ENCODE measurements at regions not wholly inside any gene's neighbourhood (a gene's known extent, or its start where the extent isn't known, plus 50 kb on each side); places are given as distances from the start of the nearest gene placed in this dataset.

DNA sequence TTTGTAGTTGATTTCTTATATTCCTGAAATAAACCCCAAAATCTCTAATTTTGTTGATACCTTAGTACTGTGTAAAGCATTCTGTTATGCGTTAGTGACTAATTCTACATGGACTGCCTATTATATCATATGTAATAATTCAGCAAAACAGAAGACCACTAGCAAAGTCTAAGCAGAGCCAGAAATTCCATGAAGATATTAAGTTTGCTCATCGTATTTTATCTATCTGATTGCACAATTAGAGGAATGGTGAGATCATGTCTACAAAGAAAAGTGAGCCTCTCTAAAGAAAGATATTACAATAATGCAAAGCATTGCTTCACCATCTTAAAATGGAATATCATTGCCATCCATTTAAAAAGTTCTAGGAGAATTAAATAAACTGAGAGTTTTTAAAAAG, 374.6 kb upstream of the SLC7A11 start:
- peak; percentile 94 for DNase-seq (ENCODE audit: low read depth)

DNA sequence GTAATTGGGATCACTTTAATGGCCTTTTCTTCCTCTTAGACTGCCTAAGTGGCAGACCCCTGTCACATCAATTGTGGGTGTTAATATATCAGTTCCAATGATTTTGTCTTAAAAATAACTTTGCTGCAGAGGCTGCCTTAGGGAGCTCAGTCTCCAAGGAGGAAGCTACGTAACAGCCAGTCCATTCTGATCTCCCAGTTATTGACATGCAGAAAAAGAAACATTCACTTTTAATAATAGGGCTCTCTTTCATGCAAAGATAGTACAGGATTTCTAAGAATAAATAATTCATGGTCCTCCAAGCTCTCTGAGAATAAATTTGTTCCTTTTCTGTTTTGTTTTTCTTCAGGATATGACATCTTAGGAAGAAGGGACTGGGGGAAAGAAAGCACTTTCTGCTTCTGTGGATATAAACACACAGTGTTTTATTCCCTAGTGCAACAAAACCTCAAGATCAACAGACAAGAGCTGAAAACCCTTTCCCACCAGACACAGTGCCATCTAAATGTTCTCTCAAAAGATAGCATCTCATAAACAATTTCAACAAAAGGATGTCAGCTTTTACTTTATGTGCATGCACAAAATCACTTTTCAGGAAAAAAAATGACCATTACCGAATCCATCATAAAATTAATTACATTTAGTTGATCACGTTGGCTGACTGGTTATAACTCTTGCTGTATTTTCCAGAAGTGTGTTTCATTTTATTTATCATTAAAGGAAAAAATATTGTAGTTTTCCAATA, 372.4 kb upstream of the SLC7A11 start:
- no peak for DNase-seq (ENCODE audit: low read depth)

- DNase-seq (ENCODE audit: low read depth): no peak
These were observed 370.3 kb upstream of the SLC7A11 start for GRCh38 chr4:138612428-138612827.

- DNase-seq (ENCODE audit: low read depth): peak; percentile 9
These were observed 369.6 kb upstream of the SLC7A11 start for GRCh38 chr4:138611721-138612120.

DNA sequence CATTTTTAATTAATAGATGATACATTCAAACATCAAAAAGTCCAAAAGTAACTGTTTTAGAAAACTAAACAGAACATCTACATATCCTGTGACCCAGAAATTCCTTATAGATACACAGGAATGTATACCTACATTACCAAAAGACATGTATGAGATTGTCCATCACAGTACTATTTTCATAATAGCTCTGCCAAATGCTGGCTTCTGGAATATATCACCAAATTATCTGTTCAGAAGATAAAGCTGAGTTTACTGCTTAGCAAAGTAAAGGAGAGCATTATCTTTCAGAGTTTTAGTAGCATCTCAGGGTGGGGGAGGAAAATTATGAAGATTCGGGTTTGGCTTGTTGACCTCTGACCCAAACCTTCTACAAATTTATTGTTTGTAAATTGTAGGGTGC, 368.9 kb upstream of the SLC7A11 start:
- DNase-seq (ENCODE audit: low read depth): no peak

DNA sequence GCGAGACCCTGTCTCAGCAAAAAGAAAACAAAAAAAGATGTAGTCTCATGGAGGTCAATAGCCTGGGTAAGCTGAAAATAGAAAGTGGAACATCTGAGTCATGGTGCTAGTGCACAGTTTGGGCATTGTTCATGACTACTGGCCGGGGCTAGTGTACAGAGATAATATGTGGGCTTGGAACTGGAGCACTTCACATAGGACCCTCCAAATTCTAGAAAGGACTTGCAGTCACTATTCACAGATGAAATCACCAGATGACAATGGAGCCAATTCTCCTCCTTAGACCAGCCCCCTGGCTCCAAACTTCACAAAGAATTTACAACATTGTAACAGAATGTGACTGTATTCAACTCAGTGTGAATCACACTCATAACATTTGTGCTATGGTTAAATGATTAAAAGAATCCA, 367.8 kb upstream of the SLC7A11 start:
- DNase-seq (ENCODE audit: low read depth): peak; percentile 35

DNA sequence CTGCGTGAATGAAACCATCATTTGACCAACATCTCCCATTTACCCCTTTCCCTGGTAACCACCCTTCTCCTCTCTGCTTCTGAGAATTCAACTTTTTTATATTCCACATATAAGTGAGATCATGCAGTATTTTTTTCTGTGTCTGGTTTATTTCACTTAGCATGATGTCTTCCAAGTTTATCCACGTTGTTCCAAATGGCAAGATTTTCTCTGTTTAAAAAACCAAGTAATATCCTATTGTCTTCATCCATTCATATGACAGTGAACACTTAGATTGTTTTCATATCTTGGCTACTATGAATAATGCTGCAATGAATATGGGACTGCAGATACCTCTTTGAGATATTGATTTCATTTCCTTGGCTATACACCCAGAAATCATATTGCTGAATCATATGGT, 362.4 kb upstream of the SLC7A11 start:
- no peak for DNase-seq (ENCODE audit: low read depth)

DNA sequence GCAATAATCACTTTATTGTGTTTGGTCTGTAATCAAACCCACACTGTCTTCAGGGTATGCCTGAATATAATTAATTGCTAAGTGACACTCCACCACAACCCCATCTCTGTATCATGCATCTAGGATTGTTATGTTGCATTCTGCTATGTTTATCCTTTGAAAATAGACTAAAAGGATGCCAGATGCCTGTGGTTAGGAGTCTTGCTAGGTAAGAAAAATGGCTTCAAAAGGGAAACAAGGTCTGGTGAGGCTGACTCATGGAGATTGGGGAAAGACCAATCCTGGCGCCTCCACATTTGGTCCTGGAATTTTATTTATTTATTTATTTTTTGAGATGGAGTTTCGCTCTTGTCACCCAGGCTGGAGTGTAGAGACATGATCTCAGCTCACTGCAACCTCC, 360.5 kb upstream of the SLC7A11 start:
- DNase-seq (ENCODE audit: low read depth): peak; percentile 71

DNA sequence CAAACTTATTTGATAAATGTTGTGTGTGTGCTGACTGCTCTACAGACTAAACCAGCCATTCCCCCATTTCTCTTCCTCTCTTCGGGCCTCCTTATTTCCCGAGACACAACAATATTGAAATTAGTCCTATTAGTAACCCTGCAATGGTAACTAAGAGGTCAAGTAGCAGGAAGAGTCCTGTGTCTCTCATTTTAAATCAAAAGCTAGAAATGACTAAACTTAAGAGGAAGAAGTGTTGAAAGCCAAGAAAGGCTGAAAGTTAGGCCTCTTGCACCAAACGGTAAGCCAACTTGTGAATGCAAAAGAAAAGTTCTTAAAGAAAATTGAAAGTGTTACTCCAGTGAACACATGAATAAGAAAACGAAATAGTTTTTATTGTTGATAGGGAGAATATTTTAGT, 357.8 kb upstream of the SLC7A11 start:
- no peak for DNase-seq (ENCODE audit: low read depth)

- no peak for DNase-seq (ENCODE audit: low read depth)
These were observed 356.1 kb upstream of the SLC7A11 start for GRCh38 chr4:138598226-138598625.

DNA sequence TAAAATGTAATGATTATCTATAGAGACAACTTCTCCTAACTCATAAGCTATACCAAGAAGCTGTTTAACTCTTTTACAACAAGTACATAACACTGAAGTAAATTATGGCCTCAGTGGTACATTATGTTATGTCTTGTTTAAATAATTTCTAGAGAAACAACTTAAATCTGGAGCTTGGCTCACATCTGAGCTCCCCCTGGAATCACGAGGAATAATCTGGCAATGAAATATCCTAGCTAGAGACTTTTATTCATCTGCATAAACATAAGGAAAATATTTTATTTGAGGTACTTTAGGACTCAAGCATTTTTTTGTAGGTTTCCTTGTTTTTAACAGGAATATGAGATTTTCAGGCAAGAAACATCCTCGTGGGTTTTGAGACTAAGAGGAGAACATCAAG, 354.7 kb upstream of the SLC7A11 start:
- DNase-seq (ENCODE audit: low read depth): no peak

GRCh38 chr4:138595731-138596460, 353.7 kb upstream of the SLC7A11 start:
- no peak for DNase-seq (ENCODE audit: low read depth)

GRCh38 chr4:138595171-138595570, 353.0 kb upstream of the SLC7A11 start:
- no peak for DNase-seq (ENCODE audit: low read depth)

DNA sequence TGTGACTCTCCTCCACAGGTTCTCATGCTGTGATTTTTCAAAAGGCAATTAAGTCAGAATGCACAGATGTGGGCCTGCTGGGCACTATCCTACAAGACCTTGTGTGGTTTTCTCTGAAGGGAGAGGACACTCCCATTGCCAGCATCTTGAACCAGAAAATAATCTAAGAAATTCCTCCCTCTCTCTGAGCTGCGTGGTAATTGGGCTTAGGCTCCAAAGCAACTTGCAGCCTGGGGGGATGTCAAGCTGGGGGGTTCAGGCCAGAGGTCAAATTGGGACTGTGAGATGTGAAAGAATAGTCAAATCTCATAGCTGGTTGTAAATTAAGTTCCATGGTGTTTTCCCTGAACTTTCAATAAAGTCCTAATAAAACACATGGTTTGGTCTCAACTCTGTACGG, 350.6 kb upstream of the SLC7A11 start:
- DNase-seq (ENCODE audit: low read depth): no peak

- no peak for DNase-seq (ENCODE audit: low read depth)
These were observed 349.7 kb upstream of the SLC7A11 start for GRCh38 chr4:138591808-138592207.

DNA sequence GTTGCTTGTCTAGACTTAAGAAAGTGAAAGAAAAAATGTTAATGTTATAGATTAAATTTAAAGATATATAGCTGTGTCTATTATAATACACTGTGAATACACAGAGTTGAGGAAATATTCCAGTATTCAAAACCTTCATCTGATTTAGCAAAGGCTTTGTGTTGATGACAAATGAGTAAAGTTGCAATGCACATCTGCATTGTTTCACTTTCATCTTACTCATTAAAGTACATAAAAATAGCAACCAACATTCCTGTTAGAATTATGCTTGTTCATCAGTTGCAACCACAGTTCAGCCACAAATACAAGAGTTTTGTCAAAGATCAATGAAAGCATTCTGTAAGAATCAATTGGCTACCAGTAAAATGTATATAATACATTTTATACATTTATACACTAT, 346.4 kb upstream of the SLC7A11 start:
- DNase-seq (ENCODE audit: low read depth): peak; percentile 14

DNA sequence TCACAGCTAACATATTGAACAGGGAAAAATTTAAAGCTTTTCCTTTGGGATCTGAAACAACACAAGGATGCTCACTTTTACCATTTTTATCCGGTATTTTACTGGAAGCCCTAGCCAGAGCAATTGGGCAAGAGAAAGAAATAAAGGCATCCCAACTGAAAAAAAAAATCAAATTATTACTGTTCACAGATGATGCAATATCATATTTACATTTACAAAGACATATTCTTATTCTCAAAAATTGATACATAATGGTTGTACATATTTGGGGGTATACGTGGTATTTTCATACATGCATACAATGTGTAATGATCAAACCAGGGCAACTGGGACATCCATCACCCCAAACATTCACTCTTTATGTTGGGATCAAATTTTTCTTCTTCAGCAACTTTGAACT, 337.0 kb upstream of the SLC7A11 start:
- no peak for DNase-seq (ENCODE audit: low read depth)

- DNase-seq (ENCODE audit: low read depth): peak; percentile 23
These were observed 335.7 kb upstream of the SLC7A11 start for GRCh38 chr4:138577826-138578225.

- no peak for DNase-seq (ENCODE audit: low read depth)
These were observed 335.0 kb upstream of the SLC7A11 start for GRCh38 chr4:138577145-138577544.

DNA sequence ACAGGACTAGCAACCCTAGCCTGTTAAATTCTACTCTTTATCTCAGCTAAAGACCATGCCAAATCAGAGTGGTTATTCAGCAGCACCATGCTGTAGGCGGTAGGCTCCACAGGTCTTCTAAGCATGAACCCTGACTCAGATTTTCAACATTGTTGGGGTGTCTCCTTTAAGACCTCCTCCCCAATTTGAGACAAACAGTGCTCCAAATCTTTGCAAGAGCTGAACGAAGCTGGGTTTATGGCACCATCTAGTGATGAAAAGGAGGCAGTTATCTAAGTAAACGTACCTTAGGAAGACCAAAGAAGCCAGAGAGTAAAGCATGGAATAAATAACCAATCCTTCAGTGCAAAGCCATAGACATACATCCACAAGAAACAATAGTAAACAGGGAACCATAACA, 334.5 kb upstream of the SLC7A11 start:
- DNase-seq (ENCODE audit: low read depth): peak; percentile 78

- no peak for DNase-seq (ENCODE audit: low read depth)
These were observed 331.1 kb upstream of the SLC7A11 start for GRCh38 chr4:138573246-138573645.

- no peak for DNase-seq (ENCODE audit: low read depth)
These were observed 329.9 kb upstream of the SLC7A11 start for GRCh38 chr4:138572007-138572406.

GRCh38 chr4:138567696-138568095, 325.5 kb upstream of the SLC7A11 start:
- peak; percentile 32 for DNase-seq (ENCODE audit: low read depth)

- no peak for DNase-seq (ENCODE audit: low read depth)
These were observed 323.4 kb upstream of the SLC7A11 start for GRCh38 chr4:138565576-138565975.

Data from amniotic epithelial cell (primary cell).